ENCODE measurements at regions not wholly inside any gene's neighbourhood (a gene's known extent, or its start where the extent isn't known, plus 50 kb on each side); places are given as distances from the start of the nearest gene placed in this dataset.

DNA sequence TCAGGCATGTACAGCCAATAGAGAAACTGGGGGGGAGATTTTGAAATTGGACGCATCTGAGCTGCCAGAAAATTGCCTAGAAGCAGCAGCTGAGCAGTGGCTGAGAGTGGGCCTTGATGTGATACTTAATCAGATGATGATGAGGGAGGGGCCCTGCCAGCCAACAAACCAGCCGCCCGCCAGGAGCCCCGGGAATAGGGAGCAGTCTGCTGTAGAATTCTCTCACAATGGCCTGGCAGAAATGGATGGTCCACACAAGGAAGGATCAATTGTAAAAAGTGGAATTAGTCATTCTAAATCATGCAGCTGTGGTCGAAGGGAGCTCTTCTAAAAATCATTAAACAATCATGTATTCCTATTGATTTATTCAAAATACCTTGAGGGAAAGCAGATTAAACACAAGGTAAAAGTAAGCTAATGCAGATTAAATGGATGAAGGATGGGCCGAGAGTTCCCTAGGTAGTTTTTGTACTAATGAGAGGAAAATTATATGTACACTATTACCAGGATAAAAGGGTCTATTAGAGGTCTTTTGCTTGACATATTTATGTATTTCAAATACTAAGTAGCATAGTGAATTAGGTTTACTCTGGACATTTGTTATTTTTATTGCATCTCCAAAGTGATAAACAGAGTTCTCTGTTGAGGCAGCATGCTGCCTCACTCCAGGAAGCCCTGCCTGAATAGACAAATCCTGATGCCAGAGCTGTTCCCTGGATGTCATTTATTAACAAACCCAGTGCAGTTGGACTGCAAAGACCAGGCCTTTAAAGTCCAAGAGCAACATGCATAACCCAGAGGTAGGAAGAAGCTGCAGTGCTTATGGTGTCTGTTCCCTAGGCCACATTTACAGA is 91.3 kb downstream of the NKX6-1 start:
- no peak for TF ChIP-seq EZH2phosphoT487 (IDR thresholded peaks at IDR 0.05; ENCODE audit: insufficient read depth, low read depth)
- no peak for TF ChIP-seq EZH2 (IDR thresholded peaks at IDR 0.05; ENCODE audit: insufficient read depth, poor library complexity, severe bottlenecking)
